ENCODE measurements at regions not wholly inside any gene's neighbourhood (a gene's known extent, or its start where the extent isn't known, plus 50 kb on each side); places are given as distances from the start of the nearest gene placed in this dataset.

DNA sequence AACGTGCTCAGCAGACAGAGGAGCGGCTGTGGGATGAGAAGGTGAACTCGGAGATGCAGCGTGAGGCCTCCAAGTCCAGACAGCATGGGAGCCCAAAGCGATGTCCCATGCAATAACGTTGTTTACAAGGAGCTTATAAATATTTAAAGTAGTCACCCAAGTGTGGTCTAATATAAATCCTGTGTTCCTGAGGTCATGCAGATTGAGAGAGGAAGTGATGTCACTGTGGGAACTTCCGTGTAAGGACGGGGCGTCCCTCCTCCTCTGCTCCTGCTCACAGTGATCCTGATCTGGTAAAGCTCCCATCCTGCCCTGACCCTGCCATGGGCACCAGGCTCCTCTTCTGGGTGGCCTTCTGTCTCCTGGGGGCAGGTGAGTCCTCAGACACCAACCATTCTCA, 94.7 kb upstream of the PRSS58 start:
- TF ChIP-seq, protein P1, sequence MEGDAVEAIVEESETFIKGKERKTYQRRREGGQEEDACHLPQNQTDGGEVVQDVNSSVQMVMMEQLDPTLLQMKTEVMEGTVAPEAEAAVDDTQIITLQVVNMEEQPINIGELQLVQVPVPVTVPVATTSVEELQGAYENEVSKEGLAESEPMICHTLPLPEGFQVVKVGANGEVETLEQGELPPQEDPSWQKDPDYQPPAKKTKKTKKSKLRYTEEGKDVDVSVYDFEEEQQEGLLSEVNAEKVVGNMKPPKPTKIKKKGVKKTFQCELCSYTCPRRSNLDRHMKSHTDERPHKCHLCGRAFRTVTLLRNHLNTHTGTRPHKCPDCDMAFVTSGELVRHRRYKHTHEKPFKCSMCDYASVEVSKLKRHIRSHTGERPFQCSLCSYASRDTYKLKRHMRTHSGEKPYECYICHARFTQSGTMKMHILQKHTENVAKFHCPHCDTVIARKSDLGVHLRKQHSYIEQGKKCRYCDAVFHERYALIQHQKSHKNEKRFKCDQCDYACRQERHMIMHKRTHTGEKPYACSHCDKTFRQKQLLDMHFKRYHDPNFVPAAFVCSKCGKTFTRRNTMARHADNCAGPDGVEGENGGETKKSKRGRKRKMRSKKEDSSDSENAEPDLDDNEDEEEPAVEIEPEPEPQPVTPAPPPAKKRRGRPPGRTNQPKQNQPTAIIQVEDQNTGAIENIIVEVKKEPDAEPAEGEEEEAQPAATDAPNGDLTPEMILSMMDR (IDR thresholded peaks at IDR 0.05) = no peak
- no peak for TF ChIP-seq POLR2AphosphoS5 (IDR thresholded peaks at IDR 0.05)

Data from upper lobe of left lung (tissue), 4 donors.